Nephron (organoid): ENCODE measurements at regions not wholly inside any gene's neighbourhood (a gene's known extent, or its start where the extent isn't known, plus 50 kb on each side); places are given as distances from the start of the nearest gene placed in this dataset.

ENCODE experiments used
- H3K27ac Mint-ChIP-seq, 3 experiments: 2 replicates each; pipeline ENCODE4 v1.8.0; 2020; ENCODE audit warnings: mixed read lengths in 3 of 3, mild to moderate bottlenecking in 2 of 3, moderate library complexity in 1 of 3
- H3K27me3 Mint-ChIP-seq: 2 replicates; pipeline ENCODE4 v1.8.0; 2021; ENCODE audit warnings: low read depth, mild to moderate bottlenecking, moderate library complexity, mixed read lengths
- H3K36me3 Mint-ChIP-seq: 2 replicates; pipeline ENCODE4 v1.8.0; 2020; ENCODE audit warnings: low read depth, mixed read lengths
- H3K4me1 Mint-ChIP-seq: 2 replicates; pipeline ENCODE4 v1.8.0; 2020; ENCODE audit warnings: mixed read lengths
- H3K4me3 Mint-ChIP-seq, 3 experiments: 2 replicates each; pipeline ENCODE4 v1.8.0; 2020; ENCODE audit warnings: mild to moderate bottlenecking in 3 of 3, mixed read lengths in 3 of 3, moderate library complexity in 2 of 3
- H3K9me3 Mint-ChIP-seq: 2 replicates; pipeline ENCODE4 v1.8.0; 2020; ENCODE audit warnings: mixed read lengths
- CTCF ChIP-seq, 3 experiments: fragments of 200-600 bp; sonication (generic); IDR thresholded peaks; one replicate each; pipeline ENCODE4 v1.5.0; 2021; ENCODE audit warnings: antibody characterized with exemption in 3 of 3; ENCODE audit not compliant: unreplicated experiment in 3 of 3

GRCh38 chrX:103148075-103148474 lies 55.1 kb upstream of the NXF3 start:
- Mint-ChIP-seq H3K27ac (no peak overlapping the region), H3K36me3 (no peaks in the 10 kb centered on the region), H3K4me1 (peaks cover 5% of the 10 kb centered on the region)

More at GRCh38 chrX:103148075-103148474, 55.1 kb upstream of the NXF3 start:
- Mint-ChIP-seq H3K27me3 (no peaks in the 10 kb centered on the region), H3K4me3 (no peak overlapping the region), H3K9me3 (peaks cover 5% of the 10 kb centered on the region)
- no peak for TF ChIP-seq CTCF (IDR thresholded peaks at IDR 0.05; ENCODE audit: unreplicated experiment in 3 of 3)
